C4-2B (cell line): ENCODE measurements at regions not wholly inside any gene's neighbourhood (a gene's known extent, or its start where the extent isn't known, plus 50 kb on each side); places are given as distances from the start of the nearest gene placed in this dataset.

ENCODE experiments used
- ZFX ChIP-seq: fragments of 450-650 bp; IDR thresholded peaks from 2 replicates; pipeline ENCODE4 v1.6.1; 2017
- TF ChIP-seq, protein P1 (sequence below): fragments of 450-650 bp; conservative IDR thresholded peaks from 2 replicates; pipeline ENCODE4 v1.5.1; 2017; ENCODE audit warnings: mild to moderate bottlenecking

DNA sequence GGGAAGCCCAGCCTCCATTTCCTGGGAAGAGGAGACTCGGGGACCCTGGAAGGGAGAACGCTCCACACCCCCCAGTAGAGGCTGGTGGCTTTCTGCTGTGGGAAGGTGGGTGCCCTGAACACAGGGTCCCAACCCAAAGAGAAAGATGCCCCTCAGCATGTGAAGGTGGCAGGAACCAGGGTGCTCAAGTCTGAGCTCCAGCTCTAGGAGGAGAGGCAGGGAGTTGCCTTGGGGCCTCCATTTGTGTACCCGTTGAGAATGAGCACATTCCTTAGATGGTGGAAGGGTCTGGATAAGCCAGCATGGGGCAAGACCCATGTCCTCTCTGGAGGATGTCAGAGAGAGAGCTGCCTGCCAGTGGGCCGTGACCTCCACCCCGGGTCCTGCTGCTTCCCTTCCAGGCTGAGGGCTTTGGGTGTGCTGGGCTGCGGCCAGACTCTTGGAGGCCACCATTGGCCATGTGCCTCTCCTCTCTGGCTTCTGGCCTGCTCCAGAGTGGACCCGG, 212.4 kb downstream of the TBC1D2B start:
- TF ChIP-seq, protein P1, sequence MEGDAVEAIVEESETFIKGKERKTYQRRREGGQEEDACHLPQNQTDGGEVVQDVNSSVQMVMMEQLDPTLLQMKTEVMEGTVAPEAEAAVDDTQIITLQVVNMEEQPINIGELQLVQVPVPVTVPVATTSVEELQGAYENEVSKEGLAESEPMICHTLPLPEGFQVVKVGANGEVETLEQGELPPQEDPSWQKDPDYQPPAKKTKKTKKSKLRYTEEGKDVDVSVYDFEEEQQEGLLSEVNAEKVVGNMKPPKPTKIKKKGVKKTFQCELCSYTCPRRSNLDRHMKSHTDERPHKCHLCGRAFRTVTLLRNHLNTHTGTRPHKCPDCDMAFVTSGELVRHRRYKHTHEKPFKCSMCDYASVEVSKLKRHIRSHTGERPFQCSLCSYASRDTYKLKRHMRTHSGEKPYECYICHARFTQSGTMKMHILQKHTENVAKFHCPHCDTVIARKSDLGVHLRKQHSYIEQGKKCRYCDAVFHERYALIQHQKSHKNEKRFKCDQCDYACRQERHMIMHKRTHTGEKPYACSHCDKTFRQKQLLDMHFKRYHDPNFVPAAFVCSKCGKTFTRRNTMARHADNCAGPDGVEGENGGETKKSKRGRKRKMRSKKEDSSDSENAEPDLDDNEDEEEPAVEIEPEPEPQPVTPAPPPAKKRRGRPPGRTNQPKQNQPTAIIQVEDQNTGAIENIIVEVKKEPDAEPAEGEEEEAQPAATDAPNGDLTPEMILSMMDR, result no peak
- TF ChIP-seq ZFX, result no peak
